Thymus (tissue), 11 donors: ENCODE measurements at regions not wholly inside any gene's neighbourhood (a gene's known extent, or its start where the extent isn't known, plus 50 kb on each side); places are given as distances from the start of the nearest gene placed in this dataset.

Experiments
- DNase-seq, 9 donors: peaks; one replicate each; pipeline ENCODE4 v3.0.0-alpha.2; 2013; ENCODE audit warnings: low spot score in 9 of 9, low read depth in 6 of 9, missing footprints in 1 of 9
- H3K27ac ChIP-seq, 2 donors: one replicate each; pipeline ENCODE4 v1.5.1; 2013; ENCODE audit warnings: control low read depth in 1 of 2, low read depth in 1 of 2, low read length in 1 of 2, mild to moderate bottlenecking in 1 of 2, moderate library complexity in 1 of 2
- H3K27me3 ChIP-seq, 2 donors: one replicate each; pipeline ENCODE4 v1.5.1; 2013; ENCODE audit warnings: low read length in 1 of 2; ENCODE audit not compliant: control insufficient read depth in 2 of 2, insufficient read depth in 1 of 2
- H3K36me3 ChIP-seq, 2 donors: one replicate each; pipeline ENCODE4 v1.5.1; 2013; ENCODE audit warnings: low read length in 1 of 2, mild to moderate bottlenecking in 1 of 2, moderate library complexity in 1 of 2; ENCODE audit not compliant: control insufficient read depth in 2 of 2, insufficient read depth in 2 of 2
- H3K4me1 ChIP-seq, 2 donors: one replicate each; pipeline ENCODE4 v1.5.1; 2013; ENCODE audit warnings: low read length in 2 of 2; ENCODE audit not compliant: control insufficient read depth in 2 of 2, insufficient read depth in 2 of 2
- H3K4me3 ChIP-seq, 2 donors: one replicate each; pipeline ENCODE4 v1.5.1; 2013; ENCODE audit warnings: low read length in 2 of 2, control low read depth in 1 of 2, mild to moderate bottlenecking in 1 of 2
- H3K9me3 ChIP-seq, 2 donors: one replicate each; pipeline ENCODE4 v1.5.1; 2013; ENCODE audit warnings: low read length in 1 of 2, mild to moderate bottlenecking in 1 of 2; ENCODE audit not compliant: control insufficient read depth in 2 of 2, insufficient read depth in 1 of 2
- WGBS: extraction: QIAGEN DNeasy Blood & Tissue Kit; methylation state at CpG from one replicate; pipeline ENCODE4 v1.1.7; 2013; 5-methylcytosine and 5-hydroxymethylcytosine counted together
- donor health status: healthy.

DNA sequence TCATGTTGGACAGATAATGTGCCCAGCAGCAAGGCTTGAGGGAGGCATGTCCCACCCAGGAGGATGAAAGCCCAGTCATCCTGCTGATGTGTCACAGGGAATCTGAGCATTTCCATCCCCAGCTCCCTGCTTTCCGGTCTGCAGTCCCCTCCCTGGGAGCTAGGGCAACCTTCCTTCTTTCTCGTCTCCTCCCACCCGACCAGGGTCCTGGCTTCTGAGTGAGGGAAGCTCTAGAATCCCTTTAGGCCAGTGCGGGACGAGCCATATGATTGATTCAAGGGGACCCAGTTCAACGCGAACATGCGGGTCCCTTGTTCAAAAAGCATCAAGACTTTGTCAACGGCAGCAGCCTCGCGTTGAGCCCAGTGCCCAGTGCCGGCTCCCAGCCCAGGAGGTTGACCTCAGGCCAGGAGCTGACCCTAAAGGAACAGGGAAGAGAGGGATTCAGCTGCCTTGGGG, 96.7 kb upstream of the TMPRSS2 start:
- 90% methylated on average over 12 of the region's 12 CpGs for WGBS
- Histone ChIP-seq H3K9me3 (no peaks in the 10 kb centered on the region), H3K4me1 (peaks cover 0 to 2% of the 10 kb centered on the region in 2 donors), H3K4me3 (no peak overlapping the region), H3K36me3 (no peaks in the 10 kb centered on the region), H3K27me3 (peaks cover 0 to 2% of the 10 kb centered on the region in 2 donors), H3K27ac (no peak overlapping the region)
- DNase-seq, result no peak

DNA sequence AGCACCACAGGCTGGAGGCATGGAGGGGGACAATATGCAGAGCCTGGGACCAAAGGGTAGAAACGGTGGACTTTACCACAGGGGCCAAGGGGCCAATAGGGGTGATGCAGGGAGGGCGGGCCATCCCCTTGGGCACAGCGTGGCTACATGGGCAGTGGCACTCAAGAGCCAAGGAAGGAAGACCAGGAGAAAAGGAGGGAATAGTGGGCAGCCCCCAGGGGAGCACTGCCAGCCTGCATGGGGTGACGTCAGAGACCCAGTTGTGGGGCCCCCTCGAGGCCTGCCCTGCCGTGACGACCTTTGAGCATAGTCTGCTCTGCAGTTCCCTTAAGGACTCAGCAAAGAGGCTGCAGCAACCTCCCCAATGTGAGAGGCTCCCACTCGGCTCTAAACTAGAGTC, 95.5 kb upstream of the TMPRSS2 start:
- H3K4me3 ChIP-seq, result no peak overlapping the region
- no peak overlapping the region for H3K27ac ChIP-seq
- DNase-seq, result no peak
- 93% methylated on average over 8 of the region's 8 CpGs for WGBS
- H3K9me3 ChIP-seq, result no peaks in the 10 kb centered on the region
- no peaks in the 10 kb centered on the region for H3K36me3 ChIP-seq
- peaks cover 0 to 2% of the 10 kb centered on the region in 2 donors for H3K4me1 ChIP-seq
- H3K27me3 ChIP-seq, result peaks cover 0 to 2% of the 10 kb centered on the region in 2 donors

DNA sequence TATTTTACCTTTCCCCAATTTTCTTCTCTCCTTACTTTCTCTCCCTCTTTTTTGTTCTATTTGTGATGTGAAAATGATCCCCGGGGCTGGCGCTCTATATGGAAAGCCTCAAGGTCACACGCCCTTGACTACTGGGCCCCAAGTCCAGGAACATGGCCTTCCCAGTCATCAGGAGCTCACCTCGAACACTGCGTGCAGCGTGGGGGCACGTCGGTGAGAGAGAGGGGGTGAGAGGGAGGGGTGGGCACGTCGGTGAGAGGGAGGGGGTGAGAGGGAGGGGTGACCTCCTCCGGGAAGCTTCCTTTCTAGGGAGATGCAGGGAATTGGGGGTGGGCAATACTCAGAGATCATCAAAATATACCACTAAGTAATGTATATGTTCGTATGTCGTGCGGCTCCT, 94.6 kb upstream of the TMPRSS2 start:
- Histone ChIP-seq H3K36me3 (no peaks in the 10 kb centered on the region), H3K27me3 (peaks cover 0 to 4% of the 10 kb centered on the region in 2 donors), H3K4me3 (no peak overlapping the region), H3K4me1 (peaks cover 0 to 2% of the 10 kb centered on the region in 2 donors), H3K9me3 (no peaks in the 10 kb centered on the region), H3K27ac (no peak overlapping the region)
- no peak for DNase-seq
- WGBS, result 79% methylated on average over 14 of the region's 14 CpGs

DNA sequence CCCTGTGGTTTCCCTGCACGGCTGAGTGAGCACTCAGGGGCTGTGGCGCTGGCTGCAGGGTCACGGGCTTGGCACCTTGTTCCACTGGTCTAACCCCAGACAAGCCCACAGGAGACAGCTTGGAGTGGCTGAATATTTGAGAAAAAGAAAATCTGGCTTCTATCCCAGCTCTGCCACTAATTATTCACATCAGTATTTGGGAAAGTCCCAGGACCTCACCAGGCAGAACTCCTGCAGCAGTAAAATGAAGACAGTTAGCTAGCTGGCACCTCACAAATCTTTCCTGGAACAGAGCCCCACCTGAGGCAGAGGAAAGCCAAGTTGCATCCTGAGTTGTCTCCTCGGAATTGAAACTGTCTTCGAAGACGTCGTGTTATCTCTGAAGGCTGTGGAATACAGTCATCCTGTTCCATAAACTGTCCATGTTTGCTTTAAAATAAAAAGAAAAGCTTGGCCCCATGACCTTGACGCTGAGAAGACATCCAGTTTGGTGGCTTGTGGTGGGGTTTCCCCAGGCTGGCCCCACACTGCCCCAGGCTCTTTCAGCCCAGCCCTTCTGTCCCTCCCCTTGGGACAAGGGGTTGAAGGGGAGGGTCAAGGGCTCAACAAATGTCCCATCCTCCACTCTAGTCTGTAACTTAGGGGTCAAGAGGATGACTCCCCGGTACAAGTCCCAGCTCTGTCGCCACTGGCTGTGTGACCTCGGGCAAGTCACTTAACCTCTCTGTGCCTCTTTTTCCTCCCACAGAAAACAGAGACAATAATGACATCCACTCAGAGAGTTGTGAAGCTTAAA, 93.8 kb upstream of the TMPRSS2 start:
- no peak overlapping the region for H3K4me3 ChIP-seq
- no peaks in the 10 kb centered on the region for H3K9me3 ChIP-seq
- DNase-seq, result no peak
- H3K27me3 ChIP-seq, result peaks cover 0 to 4% of the 10 kb centered on the region in 2 donors
- H3K4me1 ChIP-seq, result peaks cover 0 to 2% of the 10 kb centered on the region in 2 donors
- H3K36me3 ChIP-seq, result no peaks in the 10 kb centered on the region
- H3K27ac ChIP-seq, result no peak overlapping the region
- WGBS, result 71% methylated on average over 11 of the region's 11 CpGs

DNA sequence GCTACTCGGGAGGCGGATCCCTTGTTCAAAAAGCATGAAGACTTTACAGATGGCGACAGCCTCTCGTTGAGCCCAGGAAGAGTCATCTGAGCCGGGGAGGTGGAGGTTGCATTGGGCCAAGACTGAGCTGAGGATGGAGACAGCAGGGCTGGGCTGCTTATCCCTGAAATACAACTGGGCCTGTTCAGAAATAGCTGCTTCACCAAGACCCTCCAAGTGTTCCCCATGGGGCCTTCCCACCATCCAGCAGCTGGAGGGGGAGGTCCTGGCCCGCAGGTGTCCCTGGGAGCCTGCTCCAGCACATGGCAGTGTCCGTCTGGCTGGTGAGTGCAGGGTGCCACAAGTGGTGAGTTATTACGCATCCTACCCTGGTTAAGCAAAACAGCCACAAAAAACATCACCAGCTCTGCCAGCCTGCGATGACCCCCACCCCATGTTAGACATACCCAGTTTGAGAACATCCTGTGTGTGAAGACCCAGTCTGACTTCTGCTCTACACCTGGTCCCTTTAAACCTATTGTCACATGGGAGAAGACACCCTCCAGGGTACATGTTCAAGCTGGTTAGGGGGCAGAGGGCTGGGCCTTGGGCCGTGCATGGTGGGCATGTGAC, 93.1 kb upstream of the TMPRSS2 start:
- DNase-seq, result no peak
- WGBS, result 87% methylated on average over 10 of the region's 10 CpGs

DNA sequence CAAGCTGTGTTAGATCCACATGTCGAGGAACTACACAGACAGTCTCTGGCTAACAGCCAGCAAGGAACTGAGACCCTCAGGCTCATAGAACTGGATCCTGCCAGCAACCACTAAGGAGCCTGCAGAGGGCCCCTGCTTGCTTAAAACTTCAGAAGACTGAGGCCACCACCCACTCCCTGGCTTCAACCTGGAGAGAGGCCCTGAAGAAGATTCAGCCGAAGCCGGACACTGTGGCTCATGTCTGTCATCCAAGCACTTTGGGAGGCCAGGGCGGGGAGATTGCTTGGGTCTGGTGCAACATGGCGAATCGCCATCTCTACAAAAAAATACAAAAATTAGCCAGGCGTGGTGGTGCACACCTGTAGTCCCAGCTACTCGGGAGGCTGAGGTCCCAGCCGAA, 92.6 kb upstream of the TMPRSS2 start:
- Histone ChIP-seq H3K4me1 (peaks cover 0 to 2% of the 10 kb centered on the region in 2 donors), H3K4me3 (no peak overlapping the region), H3K9me3 (no peaks in the 10 kb centered on the region), H3K27me3 (peaks cover 0 to 4% of the 10 kb centered on the region in 2 donors), H3K36me3 (no peaks in the 10 kb centered on the region), H3K27ac (no peak overlapping the region)
- WGBS, result 90% methylated on average over 9 of the region's 9 CpGs
- DNase-seq, result no peak

More for the DNA sequence above, 93.1 kb upstream of the TMPRSS2 start:
- Histone ChIP-seq H3K4me3 (no peak overlapping the region), H3K4me1 (peaks cover 0 to 2% of the 10 kb centered on the region in 2 donors), H3K27ac (no peak overlapping the region), H3K9me3 (no peaks in the 10 kb centered on the region), H3K27me3 (peaks cover 0 to 4% of the 10 kb centered on the region in 2 donors), H3K36me3 (no peaks in the 10 kb centered on the region)

DNA sequence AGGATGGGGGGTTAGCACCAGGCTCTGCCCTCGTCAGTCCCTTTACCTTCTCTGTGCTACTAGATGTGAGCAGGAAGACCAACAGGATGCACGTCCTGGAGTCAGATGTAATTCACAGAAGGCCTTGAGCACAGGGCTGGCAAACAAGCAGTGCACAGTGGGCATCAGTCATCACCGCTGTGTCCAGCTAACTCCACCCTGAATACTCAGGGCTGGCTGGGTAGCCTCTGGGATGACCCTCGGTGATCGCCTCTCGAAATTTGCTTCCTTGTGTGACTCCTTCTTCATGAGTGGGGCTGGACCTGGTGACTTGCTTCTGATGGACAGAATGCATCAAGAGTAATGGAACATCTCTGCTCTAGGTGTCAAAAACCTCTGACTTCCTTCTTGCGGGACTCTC, 92.2 kb upstream of the TMPRSS2 start:
- H3K4me3 ChIP-seq, result no peak overlapping the region
- no peak for DNase-seq
- no peak overlapping the region for H3K27ac ChIP-seq
- WGBS, result 98% methylated on average over 7 of the region's 7 CpGs
- no peaks in the 10 kb centered on the region for H3K9me3 ChIP-seq
- H3K4me1 ChIP-seq, result peaks cover 0 to 2% of the 10 kb centered on the region in 2 donors
- peaks cover 0 to 2% of the 10 kb centered on the region in 2 donors for H3K27me3 ChIP-seq
- H3K36me3 ChIP-seq, result no peaks in the 10 kb centered on the region

DNA sequence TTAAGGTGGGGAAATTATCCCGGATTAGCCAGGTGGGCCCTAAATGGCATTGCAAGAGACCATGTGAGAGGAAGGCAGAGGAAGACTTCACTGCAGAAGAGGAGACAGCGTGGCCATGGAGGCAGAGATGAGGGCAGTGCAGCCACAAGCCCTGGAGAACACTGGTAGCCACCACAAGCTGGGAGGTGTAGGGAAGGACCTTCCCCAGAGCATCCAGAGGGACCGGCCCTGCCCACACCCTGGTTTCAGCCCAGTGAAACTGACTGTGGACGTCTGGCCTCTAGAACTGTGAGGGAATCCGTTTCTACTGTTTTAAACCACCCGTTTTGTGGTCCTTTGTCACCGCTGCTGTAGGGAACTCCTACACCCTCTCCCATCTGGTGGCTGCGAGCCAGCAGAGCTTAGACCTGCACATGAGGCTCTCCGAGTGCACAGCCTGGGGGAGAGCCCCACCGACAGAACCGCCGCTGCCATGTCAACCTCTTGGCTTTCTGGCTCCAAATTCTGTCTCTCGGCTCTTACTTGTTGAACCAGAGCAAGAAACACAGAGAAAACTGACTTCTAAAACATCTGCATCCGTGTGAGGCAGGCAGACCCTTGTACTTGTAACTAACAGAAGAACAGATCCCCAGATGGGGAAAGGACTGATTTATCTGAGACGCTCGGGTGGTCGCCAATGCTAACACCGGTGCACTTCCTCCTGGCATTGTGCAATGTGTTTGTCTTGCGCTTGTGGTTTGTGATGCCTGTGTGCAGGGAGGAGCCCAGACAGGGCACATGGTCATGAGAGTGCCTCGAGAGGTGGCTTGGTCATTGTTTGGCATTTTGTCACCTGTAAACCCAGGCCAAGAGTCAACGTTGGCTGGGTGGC, 90.8 kb upstream of the TMPRSS2 start:
- no peak for DNase-seq
- 55% methylated on average over 21 of the region's 21 CpGs for WGBS
- Histone ChIP-seq H3K36me3 (no peaks in the 10 kb centered on the region), H3K4me1 (peaks cover 0 to 2% of the 10 kb centered on the region in 2 donors), H3K27me3 (peaks cover 0 to 4% of the 10 kb centered on the region in 2 donors), H3K27ac (no peak overlapping the region), H3K4me3 (no peak overlapping the region), H3K9me3 (no peaks in the 10 kb centered on the region)
